DMS 273 (cell line): ENCODE measurements at regions not wholly inside any gene's neighbourhood (a gene's known extent, or its start where the extent isn't known, plus 50 kb on each side); places are given as distances from the start of the nearest gene placed in this dataset.
A peak's percentile ranks its signal among the peaks of the same experiment; 100 is the strongest.

Experiments
- DNase-seq: peaks from one replicate; lab custom pipeline; 2025; ENCODE audit not compliant: unreplicated experiment; lab: John Stamatoyannopoulos, UW

GRCh38 chr15:47414207-47414606 lies 303.1 kb upstream of the SEMA6D start:
- no peak for DNase-seq

GRCh38 chr15:47415539-47415971 lies 301.8 kb upstream of the SEMA6D start:
- no peak for DNase-seq

- peak; percentile 5 for DNase-seq
Measured at GRCh38 chr15:47422881-47423665, 294.2 kb upstream of the SEMA6D start.

- DNase-seq, result no peak
Measured at GRCh38 chr15:47427463-47427862, 289.8 kb upstream of the SEMA6D start.

GRCh38 chr15:47429376-47429775 lies 287.9 kb upstream of the SEMA6D start:
- DNase-seq, result no peak

GRCh38 chr15:47431501-47431900 lies 285.8 kb upstream of the SEMA6D start:
- DNase-seq, result no peak

- DNase-seq, result no peak
Measured at GRCh38 chr15:47432826-47433225, 284.5 kb upstream of the SEMA6D start.

- peak; percentile 10 for DNase-seq
Measured at GRCh38 chr15:47434596-47434995, 282.7 kb upstream of the SEMA6D start.

GRCh38 chr15:47437491-47437890 lies 279.8 kb upstream of the SEMA6D start:
- DNase-seq, result no peak

- no peak for DNase-seq
Measured at GRCh38 chr15:47439146-47440111, 277.9 kb upstream of the SEMA6D start.

GRCh38 chr15:47442371-47442770 lies 274.9 kb upstream of the SEMA6D start:
- no peak for DNase-seq

- no peak for DNase-seq
Measured at GRCh38 chr15:47443839-47444238, 273.5 kb upstream of the SEMA6D start.

GRCh38 chr15:47445723-47446392 lies 271.4 kb upstream of the SEMA6D start:
- DNase-seq, result peak; percentile 36

GRCh38 chr15:47460795-47461573 lies 256.3 kb upstream of the SEMA6D start:
- peak; percentile 48 for DNase-seq

GRCh38 chr15:47461652-47462141 lies 255.6 kb upstream of the SEMA6D start:
- DNase-seq, result no peak

- no peak for DNase-seq
Measured at GRCh38 chr15:47466357-47466756, 250.9 kb upstream of the SEMA6D start.

GRCh38 chr15:47470983-47471382 lies 246.3 kb upstream of the SEMA6D start:
- DNase-seq, result no peak

- DNase-seq, result peak; percentile 27
Measured at GRCh38 chr15:47473106-47473725, 244.1 kb upstream of the SEMA6D start.

- peak; percentile 36 for DNase-seq
Measured at GRCh38 chr15:47473832-47474231, 243.5 kb upstream of the SEMA6D start.

GRCh38 chr15:47475336-47475735 lies 242.0 kb upstream of the SEMA6D start:
- DNase-seq, result no peak
